ENCODE measurements at regions not wholly inside any gene's neighbourhood (a gene's known extent, or its start where the extent isn't known, plus 50 kb on each side); places are given as distances from the start of the nearest gene placed in this dataset.
A peak's percentile ranks its signal among the peaks of the same experiment; 100 is the strongest.

GRCh38 chr12:24087294-24087693 is 137.8 kb upstream of the SOX5 start:
- no peak for DNase-seq (ENCODE audit: extremely low spot score)
- POLR2A ChIA-PET: no interaction called here

GRCh38 chr12:24084800-24085199 is 135.3 kb upstream of the SOX5 start:
- no peak for DNase-seq (ENCODE audit: extremely low spot score)
- CTCF ChIA-PET: interaction anchor here (0.7 kb wide), 1 partner anchor 634 kb away, joined by 3 read pairs; no protein-coding TSS in a partner anchor
- no peak for TF ChIP-seq NFRKB (IDR thresholded peaks at IDR 0.05)
- no peak for TF ChIP-seq FOXM1 (IDR thresholded peaks at IDR 0.05; ENCODE audit: borderline replicate concordance)
- no peak for TF ChIP-seq SUZ12 (IDR thresholded peaks at IDR 0.05)
- TF ChIP-seq CTBP1 (IDR thresholded peaks at IDR 0.05; ENCODE audit: borderline replicate concordance): no peak
- no peak for TF ChIP-seq ELF4 (IDR thresholded peaks at IDR 0.05)
- no peak for TF ChIP-seq ZNF384 (IDR thresholded peaks at IDR 0.05)
- no peak for TF ChIP-seq FOXA1 (IDR thresholded peaks at IDR 0.05)
- TF ChIP-seq BHLHE40 (IDR thresholded peaks at IDR 0.05; ENCODE audit: borderline replicate concordance): no peak
- TF ChIP-seq SP1 (IDR thresholded peaks at IDR 0.05): no peak
- TF ChIP-seq LEF1 (IDR thresholded peaks at IDR 0.05; ENCODE audit: borderline replicate concordance): no peak
- no peak for TF ChIP-seq TARDBP (IDR thresholded peaks at IDR 0.05)
- no peak for TF ChIP-seq PKNOX1 (IDR thresholded peaks at IDR 0.05)
- no peak for TF ChIP-seq FOXK2 (IDR thresholded peaks at IDR 0.05)
- POLR2A ChIA-PET: no interaction called here

More at GRCh38 chr12:24087294-24087693, 137.8 kb upstream of the SOX5 start:
- CTCF ChIA-PET: interaction anchor here (0.5 kb wide), 1 partner anchor 928 kb away, joined by 3 read pairs; no protein-coding TSS in a partner anchor
- TF ChIP-seq SUZ12 (IDR thresholded peaks at IDR 0.05) (no peak), LEF1 (IDR thresholded peaks at IDR 0.05; ENCODE audit: borderline replicate concordance) (no peak), FOXK2 (IDR thresholded peaks at IDR 0.05) (no peak), SP1 (IDR thresholded peaks at IDR 0.05) (no peak), HDGF (IDR thresholded peaks at IDR 0.05; ENCODE audit: borderline replicate concordance) (no peak), ELF4 (IDR thresholded peaks at IDR 0.05) (no peak), ARNT (IDR thresholded peaks at IDR 0.05) (no peak), L3MBTL2 (conservative IDR thresholded peaks at IDR 0.05) (no peak), BHLHE40 (IDR thresholded peaks at IDR 0.05; ENCODE audit: borderline replicate concordance) (no peak), NFRKB (IDR thresholded peaks at IDR 0.05) (no peak), CTBP1 (IDR thresholded peaks at IDR 0.05; ENCODE audit: borderline replicate concordance) (no peak), TARDBP (IDR thresholded peaks at IDR 0.05) (no peak), ZNF384 (IDR thresholded peaks at IDR 0.05) (no peak), PKNOX1 (IDR thresholded peaks at IDR 0.05) (no peak), FOXM1 (IDR thresholded peaks at IDR 0.05; ENCODE audit: borderline replicate concordance) (no peak), FOXA1 (IDR thresholded peaks at IDR 0.05) (no peak)

- POLR2A ChIA-PET: no interaction called here
- CTCF ChIA-PET: no interaction called here
Observed at GRCh38 chr12:24083838-24084237, 134.4 kb upstream of the SOX5 start.

GRCh38 chr12:24081606-24082005 is 132.1 kb upstream of the SOX5 start:
- ChIA-PET POLR2A (no interaction called here), CTCF (interaction anchor here (0.5 kb wide), 1 partner anchor 545 kb away, joined by 3 read pairs; no protein-coding TSS in a partner anchor)
- no peak for DNase-seq (ENCODE audit: extremely low spot score)
- TF ChIP-seq L3MBTL2 (conservative IDR thresholded peaks at IDR 0.05) (peak; percentile 34; the same call in 1 of the 2 replicates), FOXA1 (IDR thresholded peaks at IDR 0.05) (no peak)

More at GRCh38 chr12:24083838-24084237, 134.4 kb upstream of the SOX5 start:
- TF ChIP-seq ARNT (IDR thresholded peaks at IDR 0.05) (no peak), PKNOX1 (IDR thresholded peaks at IDR 0.05) (no peak), LEF1 (IDR thresholded peaks at IDR 0.05; ENCODE audit: borderline replicate concordance) (no peak), HDGF (IDR thresholded peaks at IDR 0.05; ENCODE audit: borderline replicate concordance) (no peak), ZNF384 (IDR thresholded peaks at IDR 0.05) (no peak), FOXK2 (IDR thresholded peaks at IDR 0.05) (no peak), TARDBP (IDR thresholded peaks at IDR 0.05) (no peak), SP1 (IDR thresholded peaks at IDR 0.05) (no peak), FOXA1 (IDR thresholded peaks at IDR 0.05) (no peak), FOXM1 (IDR thresholded peaks at IDR 0.05; ENCODE audit: borderline replicate concordance) (no peak), ELF4 (IDR thresholded peaks at IDR 0.05) (no peak), SUZ12 (IDR thresholded peaks at IDR 0.05) (no peak), BHLHE40 (IDR thresholded peaks at IDR 0.05; ENCODE audit: borderline replicate concordance) (no peak), L3MBTL2 (conservative IDR thresholded peaks at IDR 0.05) (no peak), CTBP1 (IDR thresholded peaks at IDR 0.05; ENCODE audit: borderline replicate concordance) (no peak)
- DNase-seq (ENCODE audit: extremely low spot score): no peak

- DNase-seq (ENCODE audit: extremely low spot score): no peak
- no peak for TF ChIP-seq SUZ12 (IDR thresholded peaks at IDR 0.05)
- peak; percentile 15; the same call in 1 of the 2 replicates for TF ChIP-seq CTBP1 (IDR thresholded peaks at IDR 0.05; ENCODE audit: borderline replicate concordance)
- TF ChIP-seq LEF1 (IDR thresholded peaks at IDR 0.05; ENCODE audit: borderline replicate concordance): no peak
- no peak for TF ChIP-seq FOXM1 (IDR thresholded peaks at IDR 0.05; ENCODE audit: borderline replicate concordance)
- TF ChIP-seq ZNF384 (IDR thresholded peaks at IDR 0.05): peak; percentile 49; the same call in 1 of the 2 replicates
- TF ChIP-seq PKNOX1 (IDR thresholded peaks at IDR 0.05): peak; percentile 84
- ChIA-PET CTCF (interaction anchor here (0.5 kb wide), 1 partner anchor 544 kb away, joined by 3 read pairs; no protein-coding TSS in a partner anchor), POLR2A (no interaction called here)
Observed at GRCh38 chr12:24081092-24081529, 131.6 kb upstream of the SOX5 start.

GRCh38 chr12:24080465-24080864 is 131.0 kb upstream of the SOX5 start:
- ChIA-PET CTCF (no interaction called here), POLR2A (no interaction called here)
- no peak for DNase-seq (ENCODE audit: extremely low spot score)
- no peak for TF ChIP-seq SP1 (IDR thresholded peaks at IDR 0.05)
- TF ChIP-seq TARDBP (IDR thresholded peaks at IDR 0.05): no peak
- TF ChIP-seq PKNOX1 (IDR thresholded peaks at IDR 0.05): no peak
- no peak for TF ChIP-seq SUZ12 (IDR thresholded peaks at IDR 0.05)
- TF ChIP-seq L3MBTL2 (conservative IDR thresholded peaks at IDR 0.05): no peak
- no peak for TF ChIP-seq FOXA1 (IDR thresholded peaks at IDR 0.05)
- no peak for TF ChIP-seq ELF4 (IDR thresholded peaks at IDR 0.05)
- TF ChIP-seq CTBP1 (IDR thresholded peaks at IDR 0.05; ENCODE audit: borderline replicate concordance): no peak
- no peak for TF ChIP-seq ZNF384 (IDR thresholded peaks at IDR 0.05)
